H9 (cell line): ENCODE measurements at regions not wholly inside any gene's neighbourhood (a gene's known extent, or its start where the extent isn't known, plus 50 kb on each side); places are given as distances from the start of the nearest gene placed in this dataset.

Experiments used
- DNase-seq: peaks from one replicate; pipeline ENCODE4 v3.0.0-alpha.2; 2017
- H2AFZ ChIP-seq: one replicate; pipeline ENCODE4 v1.6.1; 2013; ENCODE audit warnings: mild to moderate bottlenecking, low read length, control low read depth, moderate library complexity
- H2AK5ac ChIP-seq: 2 replicates; pipeline ENCODE4 v1.6.1; 2013; ENCODE audit warnings: low read length, control low read depth, mixed read lengths; ENCODE audit not compliant: insufficient read length
- H2BK120ac ChIP-seq: one replicate; pipeline ENCODE4 v1.6.1; 2013; ENCODE audit warnings: low read depth, mild to moderate bottlenecking, low read length, control low read depth, inconsistent platforms; ENCODE audit not compliant: poor library complexity, severe bottlenecking
- H2BK12ac ChIP-seq: 2 replicates; pipeline ENCODE4 v1.6.1; 2013; ENCODE audit warnings: low read length, control low read depth, mixed read lengths, low read depth; ENCODE audit not compliant: insufficient read length
- H2BK15ac ChIP-seq: 2 replicates; pipeline ENCODE4 v1.6.1; 2013; ENCODE audit warnings: low read depth, low read length, control low read depth
- H2BK20ac ChIP-seq: one replicate; pipeline ENCODE4 v1.6.1; 2013; ENCODE audit warnings: low read depth, mild to moderate bottlenecking, low read length, control low read depth, inconsistent platforms; ENCODE audit not compliant: poor library complexity, severe bottlenecking
- H2BK5ac ChIP-seq: 2 replicates; pipeline ENCODE4 v1.6.1; 2013; ENCODE audit warnings: low read length, control low read depth, mixed read lengths; ENCODE audit not compliant: insufficient read length
- H3K14ac ChIP-seq: 2 replicates; pipeline ENCODE4 v1.6.1; 2013; ENCODE audit warnings: low read length, control low read depth; ENCODE audit not compliant: insufficient read depth
- H3K18ac ChIP-seq: 2 replicates; pipeline ENCODE4 v1.6.1; 2013; ENCODE audit warnings: low read depth, mild to moderate bottlenecking, mixed read lengths, low read length, control low read depth; ENCODE audit not compliant: insufficient read length
- H3K23ac ChIP-seq: 2 replicates; pipeline ENCODE4 v1.6.1; 2013; ENCODE audit warnings: low read length, control low read depth, mixed read lengths, low read depth; ENCODE audit not compliant: insufficient read length
- H3K23me2 ChIP-seq: 2 replicates; pipeline ENCODE4 v1.6.1; 2013; ENCODE audit warnings: low read depth, mild to moderate bottlenecking, mixed read lengths, low read length, control low read depth; ENCODE audit not compliant: insufficient read length, poor library complexity, severe bottlenecking
- H3K27ac ChIP-seq: 2 replicates; pipeline ENCODE4 v1.5.1; 2013; ENCODE audit warnings: low read length, control low read depth, mixed read lengths, low read depth; ENCODE audit not compliant: insufficient read length
- H3K27me3 ChIP-seq: 2 replicates; pipeline ENCODE4 v1.6.1; 2013; ENCODE audit warnings: low read length, control low read depth, inconsistent platforms; ENCODE audit not compliant: insufficient read depth
- H3K4ac ChIP-seq: 2 replicates; pipeline ENCODE4 v1.6.1; 2013; ENCODE audit warnings: low read depth, mild to moderate bottlenecking, control low read depth, inconsistent platforms, low read length, moderate library complexity
- H3K4me1 ChIP-seq: 2 replicates; pipeline ENCODE4 v1.6.1; 2013; ENCODE audit warnings: low read length, control low read depth, inconsistent platforms; ENCODE audit not compliant: insufficient read depth
- H3K4me2 ChIP-seq: 2 replicates; pipeline ENCODE4 v1.6.1; 2013; ENCODE audit warnings: low read length, control low read depth, mixed read lengths; ENCODE audit not compliant: insufficient read length, insufficient read depth
- H3K56ac ChIP-seq: 2 replicates; pipeline ENCODE4 v1.6.1; 2013; ENCODE audit warnings: low read depth, mild to moderate bottlenecking, mixed read lengths, low read length, control low read depth; ENCODE audit not compliant: insufficient read length
- H3K79me1 ChIP-seq: 2 replicates; pipeline ENCODE4 v1.6.1; 2013; ENCODE audit warnings: low read depth, mild to moderate bottlenecking, moderate library complexity, low read length, control low read depth, inconsistent platforms; ENCODE audit not compliant: insufficient read depth, poor library complexity, severe bottlenecking
- H3K79me2 ChIP-seq: 2 replicates; pipeline ENCODE4 v1.6.1; 2013; ENCODE audit warnings: low read length, control low read depth, inconsistent platforms; ENCODE audit not compliant: insufficient read depth
- H3K9ac ChIP-seq: 2 replicates; pipeline ENCODE4 v1.6.1; 2013; ENCODE audit warnings: low read length, control low read depth, mixed read lengths; ENCODE audit not compliant: insufficient read length; ENCODE audit errors: extremely low read depth
- H3K9me3 ChIP-seq: one replicate; pipeline ENCODE4 v1.6.1; 2013; ENCODE audit warnings: low read depth, low read length, inconsistent platforms; ENCODE audit not compliant: control insufficient read depth
- H3T11ph ChIP-seq: one replicate; pipeline ENCODE4 v1.6.1; 2013; ENCODE audit warnings: mild to moderate bottlenecking, low read length, control low read depth, inconsistent platforms
- H4K20me1 ChIP-seq: one replicate; pipeline ENCODE4 v1.6.1; 2013; ENCODE audit not compliant: control insufficient read depth, insufficient read length, insufficient read depth
- H4K5ac ChIP-seq: 2 replicates; pipeline ENCODE4 v1.6.1; 2013; ENCODE audit warnings: low read depth, mild to moderate bottlenecking, mixed read lengths, low read length, control low read depth; ENCODE audit not compliant: insufficient read length
- H4K8ac ChIP-seq: replicated peaks from 2 replicates; pipeline ENCODE4 v1.6.1; 2013; ENCODE audit warnings: low read length, control low read depth, mixed read lengths, low read depth; ENCODE audit not compliant: insufficient read length
- H4K91ac ChIP-seq: 2 replicates; pipeline ENCODE4 v1.6.1; 2013; ENCODE audit warnings: low read depth, mild to moderate bottlenecking, moderate library complexity, mixed read lengths, low read length, control low read depth; ENCODE audit not compliant: insufficient read length
- H3K27ac Mint-ChIP-seq, 3 experiments: 2 replicates in 2 of 3; 3 replicates in 1 of 3; pipeline ENCODE4 v1.8.0; 2020 to 2021; ENCODE audit warnings: mixed read lengths in 3 of 3, mild to moderate bottlenecking in 1 of 3, moderate library complexity in 1 of 3
- H3K27me3 Mint-ChIP-seq: 2 replicates; pipeline ENCODE4 v1.8.0; 2021; ENCODE audit warnings: low read depth, mild to moderate bottlenecking, moderate library complexity, mixed read lengths
- H3K36me3 Mint-ChIP-seq, 3 experiments: 2 replicates in 2 of 3; 3 replicates in 1 of 3; pipeline ENCODE4 v1.8.0; 2020 to 2021; ENCODE audit warnings: low read depth in 3 of 3, mixed read lengths in 3 of 3; ENCODE audit not compliant: insufficient read depth in 1 of 3
- H3K4me1 Mint-ChIP-seq, 2 experiments: 2 replicates each; pipeline ENCODE4 v1.8.0; 2020; ENCODE audit warnings: mixed read lengths in 2 of 2
- H3K4me3 Mint-ChIP-seq, 2 experiments: 2 replicates in 1 of 2; 3 replicates in 1 of 2; pipeline ENCODE4 v1.8.0; 2020 to 2021; ENCODE audit warnings: mild to moderate bottlenecking in 2 of 2, mixed read lengths in 2 of 2, moderate library complexity in 1 of 2
- H3K9me3 Mint-ChIP-seq, 2 experiments: 2 replicates in 1 of 2; 3 replicates in 1 of 2; pipeline ENCODE4 v1.8.0; 2020; ENCODE audit warnings: mild to moderate bottlenecking in 2 of 2, mixed read lengths in 2 of 2, moderate library complexity in 1 of 2
- TF ChIP-seq, protein P1 (sequence below): fragments of 200-600 bp; sonication (generic); conservative IDR thresholded peaks from 3 replicates; pipeline ENCODE4 v1.8.0; 2021; ENCODE audit warnings: antibody characterized with exemption, mild to moderate bottlenecking

- Histone ChIP-seq H3K56ac (no peak overlapping the region), H2AK5ac (no peak overlapping the region), H4K91ac (no peak overlapping the region), H3K14ac (no peak overlapping the region), H3K4ac (no peak overlapping the region), H3K9me3 (peaks cover 6% of the 10 kb centered on the region), H3K27ac (no peak overlapping the region), H3K4me2 (no peak overlapping the region), H3K18ac (no peak overlapping the region), H3K23me2 (no peaks in the 10 kb centered on the region), H4K5ac (no peak overlapping the region), H2BK15ac (no peak overlapping the region), H2BK5ac (no peak overlapping the region), H3T11ph (no peak overlapping the region), H2BK12ac (no peak overlapping the region), H3K23ac (no peak overlapping the region), H3K4me1 (no peaks in the 10 kb centered on the region), H2BK20ac (no peak overlapping the region), H4K20me1 (no peaks in the 10 kb centered on the region), H3K79me2 (no peaks in the 10 kb centered on the region), H3K9ac (no peak overlapping the region), H2BK120ac (no peak overlapping the region), H2AFZ (no peak overlapping the region), H3K79me1 (no peaks in the 10 kb centered on the region), H3K27me3 (no peaks in the 10 kb centered on the region), H4K8ac (no peak overlapping the region)
- Mint-ChIP-seq H3K4me1 (peaks cover 0 to 3% of the 10 kb centered on the region in 2 experiments; a peak in 1 of 4 replicates), H3K9me3 (peaks cover 11 to 15% of the 10 kb centered on the region in 2 experiments; a peak in 3 of 5 replicates), H3K36me3 (peaks cover 0 to 10% (median 5%) of the 10 kb centered on the region in 3 experiments; a peak in 3 of 7 replicates), H3K27me3 (no peaks in the 10 kb centered on the region), H3K4me3 (no peak overlapping the region), H3K27ac (no peak overlapping the region)
- DNase-seq, result no peak
- TF ChIP-seq, protein P1, sequence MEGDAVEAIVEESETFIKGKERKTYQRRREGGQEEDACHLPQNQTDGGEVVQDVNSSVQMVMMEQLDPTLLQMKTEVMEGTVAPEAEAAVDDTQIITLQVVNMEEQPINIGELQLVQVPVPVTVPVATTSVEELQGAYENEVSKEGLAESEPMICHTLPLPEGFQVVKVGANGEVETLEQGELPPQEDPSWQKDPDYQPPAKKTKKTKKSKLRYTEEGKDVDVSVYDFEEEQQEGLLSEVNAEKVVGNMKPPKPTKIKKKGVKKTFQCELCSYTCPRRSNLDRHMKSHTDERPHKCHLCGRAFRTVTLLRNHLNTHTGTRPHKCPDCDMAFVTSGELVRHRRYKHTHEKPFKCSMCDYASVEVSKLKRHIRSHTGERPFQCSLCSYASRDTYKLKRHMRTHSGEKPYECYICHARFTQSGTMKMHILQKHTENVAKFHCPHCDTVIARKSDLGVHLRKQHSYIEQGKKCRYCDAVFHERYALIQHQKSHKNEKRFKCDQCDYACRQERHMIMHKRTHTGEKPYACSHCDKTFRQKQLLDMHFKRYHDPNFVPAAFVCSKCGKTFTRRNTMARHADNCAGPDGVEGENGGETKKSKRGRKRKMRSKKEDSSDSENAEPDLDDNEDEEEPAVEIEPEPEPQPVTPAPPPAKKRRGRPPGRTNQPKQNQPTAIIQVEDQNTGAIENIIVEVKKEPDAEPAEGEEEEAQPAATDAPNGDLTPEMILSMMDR, result no peak
Measured at GRCh38 chr9:78892769-78893168, 595.8 kb downstream of the PSAT1 start.
